ENCODE measurements at regions not wholly inside any gene's neighbourhood (a gene's known extent, or its start where the extent isn't known, plus 50 kb on each side); places are given as distances from the start of the nearest gene placed in this dataset.

DNA sequence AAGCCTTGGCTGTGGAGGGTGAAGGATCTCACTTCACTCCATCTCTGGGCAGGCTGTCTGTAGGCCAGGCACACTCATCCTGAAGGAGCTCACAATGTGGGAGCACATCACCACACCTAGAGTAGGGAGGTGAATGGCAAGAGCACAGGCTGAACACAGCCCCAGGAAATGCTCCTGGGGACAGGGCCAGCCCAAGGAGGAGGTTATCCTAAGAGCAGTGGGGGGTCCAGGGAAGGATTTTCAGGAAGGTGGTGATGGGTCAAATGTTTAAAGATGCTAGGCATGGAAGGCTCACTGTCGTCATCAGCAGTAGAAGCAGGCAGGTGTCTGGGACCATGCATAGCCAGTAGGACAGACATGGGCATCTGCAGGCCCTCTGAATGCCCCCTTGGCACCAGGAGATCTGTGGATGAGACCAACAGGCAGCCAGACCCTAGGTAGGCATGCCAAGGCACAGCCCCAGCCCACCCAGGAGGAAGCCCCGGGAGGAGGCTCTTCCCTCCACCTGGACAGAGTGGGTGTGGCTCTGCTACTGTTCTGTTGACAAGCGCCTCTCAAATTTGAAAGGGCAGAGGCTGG lies 91.7 kb upstream of the RAB6C start:
- Histone ChIP-seq H4K20me1 (ENCODE audit: insufficient read depth) (no peaks in the 10 kb centered on the region), H3K9ac (no peak overlapping the region), H3K79me2 (ENCODE audit: insufficient read depth, low read depth) (no peaks in the 10 kb centered on the region), H3K36me3 (ENCODE audit: insufficient read depth) (no peaks in the 10 kb centered on the region), H2AFZ (ENCODE audit: low read depth) (no peak overlapping the region), H3K4me1 (ENCODE audit: low read depth, poor library complexity, severe bottlenecking) (no peaks in the 10 kb centered on the region), H3K4me2 (no peak overlapping the region), H3K27ac (no peak overlapping the region), H3K4me3 (IDR thresholded peaks at IDR 0.05; ENCODE audit: insufficient read depth, low read depth, low read length) (no peak overlapping the region), H3K27me3 (ENCODE audit: insufficient read depth, low read depth) (no peaks in the 10 kb centered on the region)
- TF ChIP-seq, protein P1, sequence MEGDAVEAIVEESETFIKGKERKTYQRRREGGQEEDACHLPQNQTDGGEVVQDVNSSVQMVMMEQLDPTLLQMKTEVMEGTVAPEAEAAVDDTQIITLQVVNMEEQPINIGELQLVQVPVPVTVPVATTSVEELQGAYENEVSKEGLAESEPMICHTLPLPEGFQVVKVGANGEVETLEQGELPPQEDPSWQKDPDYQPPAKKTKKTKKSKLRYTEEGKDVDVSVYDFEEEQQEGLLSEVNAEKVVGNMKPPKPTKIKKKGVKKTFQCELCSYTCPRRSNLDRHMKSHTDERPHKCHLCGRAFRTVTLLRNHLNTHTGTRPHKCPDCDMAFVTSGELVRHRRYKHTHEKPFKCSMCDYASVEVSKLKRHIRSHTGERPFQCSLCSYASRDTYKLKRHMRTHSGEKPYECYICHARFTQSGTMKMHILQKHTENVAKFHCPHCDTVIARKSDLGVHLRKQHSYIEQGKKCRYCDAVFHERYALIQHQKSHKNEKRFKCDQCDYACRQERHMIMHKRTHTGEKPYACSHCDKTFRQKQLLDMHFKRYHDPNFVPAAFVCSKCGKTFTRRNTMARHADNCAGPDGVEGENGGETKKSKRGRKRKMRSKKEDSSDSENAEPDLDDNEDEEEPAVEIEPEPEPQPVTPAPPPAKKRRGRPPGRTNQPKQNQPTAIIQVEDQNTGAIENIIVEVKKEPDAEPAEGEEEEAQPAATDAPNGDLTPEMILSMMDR (conservative IDR thresholded peaks at IDR 0.05; ENCODE audit: low read depth, low read length): no peak

DNA sequence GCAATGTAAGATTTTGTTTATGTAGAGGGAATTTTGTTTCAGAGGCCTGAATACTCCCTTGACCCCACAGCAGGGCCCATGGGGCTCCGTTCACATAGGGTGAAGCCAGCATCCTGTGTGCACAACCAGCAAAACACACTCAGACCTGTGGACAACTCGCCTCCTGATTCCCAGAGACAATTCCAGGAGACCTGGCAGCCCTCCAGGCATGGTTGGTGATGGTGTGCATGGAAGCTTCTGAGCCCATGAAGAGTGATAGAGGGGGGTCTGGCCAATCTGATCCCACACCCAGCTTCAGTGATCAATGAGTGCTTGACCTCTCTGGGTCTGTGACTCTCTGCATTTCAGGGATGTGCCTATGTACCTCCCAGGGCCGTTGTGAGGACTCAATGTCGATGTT lies 91.0 kb upstream of the RAB6C start:
- no peaks in the 10 kb centered on the region for H3K27me3 ChIP-seq (ENCODE audit: insufficient read depth, low read depth)
- no peaks in the 10 kb centered on the region for H4K20me1 ChIP-seq (ENCODE audit: insufficient read depth)
- no peak overlapping the region for H3K4me2 ChIP-seq
- H2AFZ ChIP-seq (ENCODE audit: low read depth): no peak overlapping the region
- H3K9ac ChIP-seq: no peak overlapping the region
- TF ChIP-seq, protein P1 (conservative IDR thresholded peaks at IDR 0.05; ENCODE audit: low read depth, low read length): no peak
- no peaks in the 10 kb centered on the region for H3K79me2 ChIP-seq (ENCODE audit: insufficient read depth, low read depth)
- no peaks in the 10 kb centered on the region for H3K4me1 ChIP-seq (ENCODE audit: low read depth, poor library complexity, severe bottlenecking)
- no peaks in the 10 kb centered on the region for H3K36me3 ChIP-seq (ENCODE audit: insufficient read depth)
- no peak overlapping the region for H3K27ac ChIP-seq
- H3K4me3 ChIP-seq (IDR thresholded peaks at IDR 0.05; ENCODE audit: insufficient read depth, low read depth, low read length): no peak overlapping the region

DNA sequence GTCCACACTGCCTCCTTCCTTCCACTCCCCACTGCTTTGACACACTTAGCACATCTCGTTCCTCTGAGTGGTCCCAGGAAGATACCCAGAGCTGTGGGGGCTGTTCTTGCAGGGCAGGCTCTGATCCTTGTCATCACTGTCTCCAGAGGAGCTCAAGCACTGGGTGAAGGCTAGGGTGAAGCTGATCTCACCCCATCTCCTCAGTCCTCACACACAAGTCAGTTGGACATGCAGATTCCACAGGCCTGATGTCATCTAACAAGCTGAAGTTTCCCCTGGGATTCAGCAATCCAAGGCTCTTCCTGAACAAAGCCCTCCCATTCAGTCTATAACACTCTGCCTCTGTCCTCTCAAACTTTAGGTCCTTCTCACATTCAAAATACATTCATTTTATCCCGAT lies 90.6 kb upstream of the RAB6C start:
- Histone ChIP-seq H3K27ac (no peak overlapping the region), H3K4me3 (IDR thresholded peaks at IDR 0.05; ENCODE audit: insufficient read depth, low read depth, low read length) (no peak overlapping the region), H3K79me2 (ENCODE audit: insufficient read depth, low read depth) (no peaks in the 10 kb centered on the region), H3K4me1 (ENCODE audit: low read depth, poor library complexity, severe bottlenecking) (no peaks in the 10 kb centered on the region), H3K9ac (no peak overlapping the region), H2AFZ (ENCODE audit: low read depth) (no peak overlapping the region), H3K4me2 (no peak overlapping the region), H3K36me3 (ENCODE audit: insufficient read depth) (no peaks in the 10 kb centered on the region), H3K27me3 (ENCODE audit: insufficient read depth, low read depth) (no peaks in the 10 kb centered on the region), H4K20me1 (ENCODE audit: insufficient read depth) (no peaks in the 10 kb centered on the region)
- TF ChIP-seq, protein P1 (conservative IDR thresholded peaks at IDR 0.05; ENCODE audit: low read depth, low read length): no peak

DNA sequence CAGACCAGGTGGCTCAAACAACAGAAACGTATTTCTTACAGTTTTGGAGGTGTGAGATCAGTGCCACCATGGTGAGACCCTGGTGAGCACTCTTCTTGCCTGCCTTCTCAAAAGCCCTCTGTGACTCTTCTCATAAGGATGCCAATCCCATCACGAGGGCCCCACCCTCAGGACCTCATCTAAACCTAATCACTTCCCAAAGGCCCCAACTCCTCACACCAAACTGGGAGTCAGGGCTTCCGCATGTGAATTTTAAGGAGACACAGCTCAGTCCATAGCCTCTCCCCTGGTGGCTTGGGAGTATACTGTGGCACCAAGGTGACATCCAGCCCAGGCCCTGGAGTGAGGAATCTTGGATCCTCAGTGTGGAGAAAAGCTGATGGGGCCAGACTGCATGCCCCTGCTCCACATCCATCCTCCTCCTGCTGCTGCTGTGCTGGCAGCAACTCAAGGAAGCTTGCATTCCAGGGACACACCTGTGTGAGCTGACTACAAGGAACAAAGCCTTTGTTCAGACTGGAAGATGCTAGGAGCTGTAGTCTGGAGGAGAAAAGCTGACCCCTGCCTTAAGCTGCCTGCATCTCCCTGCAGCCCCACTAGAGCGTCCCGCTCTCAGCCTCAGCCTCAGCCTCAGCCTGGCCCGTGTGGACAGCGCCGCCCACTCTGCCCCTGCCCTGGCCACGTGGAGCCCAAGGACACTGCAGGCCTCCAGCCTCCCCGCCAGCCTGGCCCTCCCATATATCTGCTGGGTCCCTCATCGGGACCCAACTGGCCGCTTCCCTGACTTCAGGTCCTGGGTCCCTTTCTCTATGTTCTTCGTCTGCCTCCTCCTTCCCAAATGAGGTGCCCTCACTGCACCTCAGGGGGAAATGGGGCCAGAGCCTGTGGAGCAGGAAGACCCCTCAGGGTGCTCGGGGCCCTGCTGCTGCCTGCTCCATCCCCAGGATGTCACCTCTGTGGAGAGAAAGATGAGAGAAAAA lies 87.8 kb upstream of the RAB6C start:
- Histone ChIP-seq H3K4me3 (IDR thresholded peaks at IDR 0.05; ENCODE audit: insufficient read depth, low read depth, low read length) (no peak overlapping the region), H4K20me1 (ENCODE audit: insufficient read depth) (no peaks in the 10 kb centered on the region), H3K4me1 (ENCODE audit: low read depth, poor library complexity, severe bottlenecking) (no peaks in the 10 kb centered on the region), H3K9ac (no peak overlapping the region), H3K79me2 (ENCODE audit: insufficient read depth, low read depth) (no peaks in the 10 kb centered on the region), H3K27ac (no peak overlapping the region), H3K36me3 (ENCODE audit: insufficient read depth) (no peaks in the 10 kb centered on the region), H3K4me2 (no peak overlapping the region), H3K27me3 (ENCODE audit: insufficient read depth, low read depth) (no peaks in the 10 kb centered on the region), H2AFZ (ENCODE audit: low read depth) (no peak overlapping the region)
- TF ChIP-seq, protein P1 (conservative IDR thresholded peaks at IDR 0.05; ENCODE audit: low read depth, low read length): no peak

All from KMS-11 (cell line).